ENCODE measurements at regions not wholly inside any gene's neighbourhood (a gene's known extent, or its start where the extent isn't known, plus 50 kb on each side); places are given as distances from the start of the nearest gene placed in this dataset.

DNA sequence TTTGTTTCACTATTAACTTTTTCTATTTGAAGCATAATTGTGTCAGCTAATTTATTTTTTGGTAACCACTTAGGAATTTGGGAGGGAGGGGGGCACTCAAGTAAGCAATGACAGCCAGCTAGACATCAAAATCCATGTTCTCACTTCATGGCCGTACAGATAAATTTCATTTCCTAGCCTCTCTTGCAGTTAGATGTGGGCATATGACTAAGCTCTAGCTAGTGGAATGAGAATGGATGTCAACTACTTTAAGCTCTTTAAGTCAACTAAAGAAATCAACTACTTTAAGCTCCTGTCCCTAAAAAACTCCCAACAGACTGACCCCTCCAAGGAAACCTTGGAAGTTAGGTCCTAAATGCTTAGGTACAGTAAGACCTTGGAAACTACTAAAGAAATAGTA lies 92.0 kb downstream of the KCNRG start:
- 0 out of 2 replicates have a peak overlapping the region, but pooled peaks have one; percentile 2 for H3K27ac ChIP-seq (ENCODE audit: low read length)
- peaks cover 99% of the 10 kb centered on the region for H3K79me2 ChIP-seq (ENCODE audit: insufficient read depth, low read length)
- peaks cover 15% of the 10 kb centered on the region for H3K4me1 ChIP-seq (ENCODE audit: insufficient read depth, low read length)
- no peaks in the 10 kb centered on the region for H3K27me3 ChIP-seq (ENCODE audit: insufficient read depth, low read length, poor library complexity)
- H3K9me3 ChIP-seq (ENCODE audit: insufficient read depth, low read length, severe bottlenecking): no peaks in the 10 kb centered on the region
- H3K4me2 ChIP-seq (ENCODE audit: insufficient read depth, low read length): no peak overlapping the region
- ATAC-seq (ENCODE audit: insufficient read depth, low read depth) (no peak), DNase-seq (no peak)
- H3K4me3 ChIP-seq (ENCODE audit: low read depth in 1 of 2, low read length in 2 of 2): no peak overlapping the region
- no peak for TF ChIP-seq EZH2 (IDR thresholded peaks at IDR 0.05; ENCODE audit: borderline replicate concordance, low read depth, low read length, severe bottlenecking)
- TF ChIP-seq, protein P1, sequence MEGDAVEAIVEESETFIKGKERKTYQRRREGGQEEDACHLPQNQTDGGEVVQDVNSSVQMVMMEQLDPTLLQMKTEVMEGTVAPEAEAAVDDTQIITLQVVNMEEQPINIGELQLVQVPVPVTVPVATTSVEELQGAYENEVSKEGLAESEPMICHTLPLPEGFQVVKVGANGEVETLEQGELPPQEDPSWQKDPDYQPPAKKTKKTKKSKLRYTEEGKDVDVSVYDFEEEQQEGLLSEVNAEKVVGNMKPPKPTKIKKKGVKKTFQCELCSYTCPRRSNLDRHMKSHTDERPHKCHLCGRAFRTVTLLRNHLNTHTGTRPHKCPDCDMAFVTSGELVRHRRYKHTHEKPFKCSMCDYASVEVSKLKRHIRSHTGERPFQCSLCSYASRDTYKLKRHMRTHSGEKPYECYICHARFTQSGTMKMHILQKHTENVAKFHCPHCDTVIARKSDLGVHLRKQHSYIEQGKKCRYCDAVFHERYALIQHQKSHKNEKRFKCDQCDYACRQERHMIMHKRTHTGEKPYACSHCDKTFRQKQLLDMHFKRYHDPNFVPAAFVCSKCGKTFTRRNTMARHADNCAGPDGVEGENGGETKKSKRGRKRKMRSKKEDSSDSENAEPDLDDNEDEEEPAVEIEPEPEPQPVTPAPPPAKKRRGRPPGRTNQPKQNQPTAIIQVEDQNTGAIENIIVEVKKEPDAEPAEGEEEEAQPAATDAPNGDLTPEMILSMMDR (IDR thresholded peaks at IDR 0.05; ENCODE audit: borderline replicate concordance, extremely low read depth, low read length, poor library complexity, severe bottlenecking): no peak
- no peak overlapping the region for H3K9ac ChIP-seq (ENCODE audit: low read depth, low read length)
- peaks cover 11% of the 10 kb centered on the region; the same call in 1 of the 2 replicates for H3K36me3 ChIP-seq (ENCODE audit: insufficient read depth, low read length)
- H4K20me1 ChIP-seq (ENCODE audit: insufficient read depth, low read length): peaks cover 21% of the 10 kb centered on the region; the same call in 1 of the 2 replicates
- H2AFZ ChIP-seq (ENCODE audit: low read depth, low read length): no peak overlapping the region

DNA sequence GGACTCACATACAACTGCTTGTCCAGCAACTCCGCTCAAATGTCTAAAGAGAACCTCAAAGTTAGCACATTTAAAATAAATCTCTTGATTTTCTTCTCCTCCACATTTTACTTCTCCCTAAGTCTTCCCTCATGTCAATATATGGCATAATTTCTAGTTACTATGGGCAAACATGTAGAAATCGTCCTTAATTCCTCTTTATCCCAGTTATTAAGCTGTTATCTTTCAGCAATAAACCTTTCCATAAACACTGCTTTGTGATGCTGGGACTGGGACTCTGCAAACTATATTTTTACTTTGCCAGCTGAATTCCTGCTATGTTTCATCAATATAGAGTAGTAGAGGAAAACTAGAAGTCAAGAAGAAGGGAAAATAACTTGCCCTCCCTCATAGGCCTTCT lies 99.7 kb downstream of the KCNRG start:
- Histone ChIP-seq H3K27ac (ENCODE audit: low read length) (no peak overlapping the region), H4K20me1 (ENCODE audit: insufficient read depth, low read length) (peaks cover 17% of the 10 kb centered on the region; the same call in 1 of the 2 replicates), H3K79me2 (ENCODE audit: insufficient read depth, low read length) (peaks cover 98% of the 10 kb centered on the region), H3K4me1 (ENCODE audit: insufficient read depth, low read length) (peaks cover 2% of the 10 kb centered on the region; the same call in 1 of the 2 replicates), H3K9ac (ENCODE audit: low read depth, low read length) (no peak overlapping the region), H3K36me3 (ENCODE audit: insufficient read depth, low read length) (peaks cover 14% of the 10 kb centered on the region), H3K4me3 (ENCODE audit: low read depth in 1 of 2, low read length in 2 of 2) (no peak overlapping the region), H3K4me2 (ENCODE audit: insufficient read depth, low read length) (no peak overlapping the region), H3K9me3 (ENCODE audit: insufficient read depth, low read length, severe bottlenecking) (no peaks in the 10 kb centered on the region), H3K27me3 (ENCODE audit: insufficient read depth, low read length, poor library complexity) (no peaks in the 10 kb centered on the region), H2AFZ (ENCODE audit: low read depth, low read length) (no peak overlapping the region)
- TF ChIP-seq EZH2 (IDR thresholded peaks at IDR 0.05; ENCODE audit: borderline replicate concordance, low read depth, low read length, severe bottlenecking): no peak
- TF ChIP-seq, protein P1 (IDR thresholded peaks at IDR 0.05; ENCODE audit: borderline replicate concordance, extremely low read depth, low read length, poor library complexity, severe bottlenecking): no peak
- ATAC-seq (ENCODE audit: insufficient read depth, low read depth): no peak
- DNase-seq: no peak

DNA sequence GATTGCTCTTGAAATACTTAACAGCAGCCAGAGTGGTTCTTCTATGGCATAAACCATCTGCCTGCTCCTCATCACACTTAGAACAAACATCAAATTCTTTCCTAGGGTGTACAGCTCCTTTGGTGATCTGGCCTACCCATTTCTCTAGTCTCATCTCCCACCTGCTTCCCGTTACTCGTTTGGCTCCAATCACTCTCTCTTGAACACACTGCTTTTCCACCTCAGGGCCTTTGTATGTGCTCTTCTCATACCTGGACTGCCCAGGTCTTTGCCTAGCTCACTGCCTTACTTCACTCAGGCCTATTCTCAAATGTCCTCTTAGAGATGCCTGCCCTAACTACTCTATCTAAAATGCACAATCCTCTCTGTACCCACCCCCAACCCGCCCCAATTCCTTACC lies 100.5 kb downstream of the KCNRG start:
- H3K4me2 ChIP-seq (ENCODE audit: insufficient read depth, low read length): no peak overlapping the region
- no peak overlapping the region for H3K4me3 ChIP-seq (ENCODE audit: low read depth in 1 of 2, low read length in 2 of 2)
- no peak overlapping the region for H3K27ac ChIP-seq (ENCODE audit: low read length)
- peaks cover 13% of the 10 kb centered on the region for H3K36me3 ChIP-seq (ENCODE audit: insufficient read depth, low read length)
- H3K4me1 ChIP-seq (ENCODE audit: insufficient read depth, low read length): 0 out of 2 replicates have a peak, but pooled peaks cover under 1% of the 10 kb centered on the region
- no peaks in the 10 kb centered on the region for H3K9me3 ChIP-seq (ENCODE audit: insufficient read depth, low read length, severe bottlenecking)
- peaks cover 18% of the 10 kb centered on the region; the same call in 1 of the 2 replicates for H4K20me1 ChIP-seq (ENCODE audit: insufficient read depth, low read length)
- H3K9ac ChIP-seq (ENCODE audit: low read depth, low read length): no peak overlapping the region
- TF ChIP-seq EZH2 (IDR thresholded peaks at IDR 0.05; ENCODE audit: borderline replicate concordance, low read depth, low read length, severe bottlenecking): no peak
- TF ChIP-seq, protein P1 (IDR thresholded peaks at IDR 0.05; ENCODE audit: borderline replicate concordance, extremely low read depth, low read length, poor library complexity, severe bottlenecking): no peak
- DNase-seq: no peak
- H3K27me3 ChIP-seq (ENCODE audit: insufficient read depth, low read length, poor library complexity): no peaks in the 10 kb centered on the region
- ATAC-seq (ENCODE audit: insufficient read depth, low read depth): 0 out of 3 replicates have a peak, but pooled peaks have one; percentile 12
- no peak overlapping the region for H2AFZ ChIP-seq (ENCODE audit: low read depth, low read length)
- peaks cover 98% of the 10 kb centered on the region for H3K79me2 ChIP-seq (ENCODE audit: insufficient read depth, low read length)
